WI38 (cell line): ENCODE measurements at regions not wholly inside any gene's neighbourhood (a gene's known extent, or its start where the extent isn't known, plus 50 kb on each side); places are given as distances from the start of the nearest gene placed in this dataset.

Experiments
- H3K4me3 ChIP-seq: 2 replicates; pipeline ENCODE4 v1.5.1; 2011; ENCODE audit warnings: low read depth, mild to moderate bottlenecking, control low read depth, low read length
- TF ChIP-seq, protein P1 (sequence below): IDR thresholded peaks from 2 replicates; pipeline ENCODE4 v1.5.1; 2012; ENCODE audit warnings: low read depth, mild to moderate bottlenecking, control low read depth, low read length

DNA sequence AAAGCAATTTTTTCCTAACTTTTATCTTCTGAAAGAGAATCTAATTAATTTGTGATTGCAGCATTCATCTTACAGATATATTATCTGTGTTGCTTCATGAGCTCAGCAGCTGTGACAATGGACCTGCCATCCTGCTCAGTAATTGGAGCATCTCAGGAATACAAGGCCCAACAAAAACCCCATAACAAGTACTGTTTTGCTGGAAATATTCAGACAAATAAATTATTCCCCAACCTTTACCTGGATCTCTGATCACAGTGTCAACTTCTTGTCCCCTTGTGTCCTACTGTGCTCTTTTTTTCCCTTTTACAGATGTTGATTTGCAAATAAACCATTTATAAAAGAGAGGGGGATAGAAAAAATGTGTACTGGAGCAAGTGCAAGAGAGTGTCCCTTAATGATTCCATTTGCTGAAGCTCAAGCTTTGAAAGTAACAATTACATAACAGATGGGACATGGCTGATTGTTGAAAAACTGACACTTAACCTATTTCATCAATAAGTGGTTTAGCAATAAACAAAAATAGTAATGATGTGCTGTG is 1063.4 kb upstream of the GHITM start:
- no peak overlapping the region for H3K4me3 ChIP-seq
- TF ChIP-seq, protein P1, sequence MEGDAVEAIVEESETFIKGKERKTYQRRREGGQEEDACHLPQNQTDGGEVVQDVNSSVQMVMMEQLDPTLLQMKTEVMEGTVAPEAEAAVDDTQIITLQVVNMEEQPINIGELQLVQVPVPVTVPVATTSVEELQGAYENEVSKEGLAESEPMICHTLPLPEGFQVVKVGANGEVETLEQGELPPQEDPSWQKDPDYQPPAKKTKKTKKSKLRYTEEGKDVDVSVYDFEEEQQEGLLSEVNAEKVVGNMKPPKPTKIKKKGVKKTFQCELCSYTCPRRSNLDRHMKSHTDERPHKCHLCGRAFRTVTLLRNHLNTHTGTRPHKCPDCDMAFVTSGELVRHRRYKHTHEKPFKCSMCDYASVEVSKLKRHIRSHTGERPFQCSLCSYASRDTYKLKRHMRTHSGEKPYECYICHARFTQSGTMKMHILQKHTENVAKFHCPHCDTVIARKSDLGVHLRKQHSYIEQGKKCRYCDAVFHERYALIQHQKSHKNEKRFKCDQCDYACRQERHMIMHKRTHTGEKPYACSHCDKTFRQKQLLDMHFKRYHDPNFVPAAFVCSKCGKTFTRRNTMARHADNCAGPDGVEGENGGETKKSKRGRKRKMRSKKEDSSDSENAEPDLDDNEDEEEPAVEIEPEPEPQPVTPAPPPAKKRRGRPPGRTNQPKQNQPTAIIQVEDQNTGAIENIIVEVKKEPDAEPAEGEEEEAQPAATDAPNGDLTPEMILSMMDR = no peak

DNA sequence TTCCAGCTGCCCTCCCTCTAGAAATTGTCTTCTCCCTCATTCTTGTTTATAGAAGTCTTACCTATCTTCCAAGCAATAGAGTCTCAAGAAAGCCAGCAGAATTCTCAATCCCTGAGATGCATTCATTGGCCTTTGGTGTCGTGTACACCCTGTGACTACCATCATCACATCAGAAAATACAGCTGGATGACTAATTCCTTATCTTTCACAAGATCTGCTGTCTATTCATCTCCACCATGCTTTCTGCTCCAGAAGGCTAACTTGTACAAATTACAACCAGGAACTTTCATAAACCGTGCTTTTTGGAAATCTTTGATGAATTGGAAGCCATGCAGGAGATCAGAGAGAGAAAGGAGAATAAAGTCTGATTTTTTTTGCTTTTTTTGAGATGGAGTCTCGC is 1062.9 kb upstream of the GHITM start:
- TF ChIP-seq, protein P1 = no peak
- H3K4me3 ChIP-seq = no peak overlapping the region

DNA sequence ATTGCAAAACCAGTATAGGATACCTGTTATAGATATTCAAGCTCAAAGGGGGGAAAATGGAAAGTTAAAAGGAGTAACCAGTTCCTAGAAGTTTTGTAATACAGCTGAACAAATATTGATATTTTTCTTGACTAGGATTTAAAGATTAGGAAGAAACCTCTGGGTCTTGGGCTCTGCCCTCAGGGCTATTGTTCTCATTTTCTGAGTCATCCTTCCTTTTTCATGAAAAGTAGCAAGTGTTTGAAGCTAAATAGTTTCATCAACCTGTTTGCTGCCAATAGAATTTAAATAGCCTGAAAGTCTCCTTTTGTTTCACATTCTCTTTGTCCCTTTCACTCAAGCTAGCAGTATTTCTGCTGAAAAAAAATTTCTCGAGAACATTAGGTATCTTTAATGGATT is 1061.1 kb upstream of the GHITM start:
- TF ChIP-seq, protein P1 = no peak
- no peak overlapping the region for H3K4me3 ChIP-seq

DNA sequence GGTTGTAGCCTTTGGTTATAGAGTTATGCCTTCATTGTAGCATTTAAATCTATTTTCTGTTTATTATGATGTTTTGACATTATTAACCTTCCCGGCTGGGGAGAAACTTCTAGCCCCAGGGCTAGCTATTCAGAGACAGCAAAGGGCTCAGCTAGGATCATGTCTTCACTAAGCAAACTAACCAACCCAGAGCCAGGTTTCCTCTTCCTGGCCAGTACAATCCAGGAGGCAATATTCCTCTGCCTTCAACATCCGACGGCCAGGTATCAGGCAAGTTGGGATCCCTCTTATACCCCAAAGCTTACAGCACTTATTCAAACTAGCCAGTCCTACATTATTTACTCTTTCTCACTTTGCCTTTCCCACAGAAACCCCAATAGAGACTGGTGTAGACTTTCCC is 1060.7 kb upstream of the GHITM start:
- TF ChIP-seq, protein P1 = no peak
- no peak overlapping the region for H3K4me3 ChIP-seq

DNA sequence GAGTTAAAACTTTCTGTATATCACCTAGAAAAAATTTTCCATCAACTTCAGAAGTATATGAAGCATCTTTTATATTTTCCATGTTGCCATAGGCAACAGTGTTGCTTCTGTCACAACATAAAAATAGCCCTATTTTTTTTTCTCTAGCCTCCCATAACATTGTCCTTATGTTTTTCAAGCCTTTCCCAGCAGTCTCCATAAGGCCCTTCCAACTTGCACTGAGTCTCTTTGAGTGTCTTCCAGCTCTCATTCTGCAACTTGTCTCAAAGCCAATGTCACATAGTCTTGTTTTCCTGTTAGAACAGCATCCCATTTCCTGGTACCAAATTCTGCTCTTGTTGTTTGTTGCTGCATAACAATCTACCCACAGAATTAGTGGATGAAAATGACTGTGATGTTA is 1055.5 kb upstream of the GHITM start:
- TF ChIP-seq, protein P1 = no peak
- no peak overlapping the region for H3K4me3 ChIP-seq

DNA sequence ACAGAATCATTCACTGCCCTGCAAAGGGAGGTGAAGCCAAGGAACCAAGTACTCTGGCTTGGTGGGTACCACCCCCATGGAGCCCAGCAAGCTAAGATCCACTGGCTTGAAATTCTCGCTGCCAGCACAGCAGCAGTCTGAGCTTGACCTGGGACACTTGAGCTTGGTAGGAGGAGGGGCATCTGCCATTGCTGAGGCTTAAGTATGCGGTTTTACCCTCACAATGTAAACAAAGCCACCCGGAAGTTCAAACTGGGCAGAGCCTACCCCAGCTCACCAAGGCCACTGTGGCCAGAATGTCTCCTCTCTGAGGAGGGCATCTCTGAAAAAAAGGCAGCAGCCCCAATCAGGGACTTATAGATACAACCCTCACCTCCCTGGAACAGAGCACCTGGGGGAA is 1050.0 kb upstream of the GHITM start:
- H3K4me3 ChIP-seq = no peak overlapping the region
- TF ChIP-seq, protein P1 = no peak

DNA sequence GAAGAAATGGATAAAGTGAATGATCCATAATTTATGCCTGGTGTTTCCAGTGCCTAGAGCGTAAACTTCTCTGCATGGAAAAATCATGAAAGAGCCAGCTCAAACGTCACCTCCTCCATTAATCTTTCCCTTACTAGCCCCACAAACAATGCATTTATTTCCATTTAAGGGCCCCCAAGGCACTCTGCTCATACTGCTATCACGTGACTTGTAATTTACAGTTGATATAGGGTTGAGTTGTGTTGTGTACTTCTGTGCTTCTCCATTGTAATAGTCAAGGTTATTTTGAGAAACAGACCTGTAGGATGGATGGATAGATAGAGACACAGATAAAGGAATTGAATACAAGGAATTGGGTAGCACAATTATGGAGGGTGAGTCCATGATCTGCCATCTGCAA is 1034.7 kb upstream of the GHITM start:
- H3K4me3 ChIP-seq = no peak overlapping the region
- TF ChIP-seq, protein P1 = no peak
